ENCODE measurements at regions not wholly inside any gene's neighbourhood (a gene's known extent, or its start where the extent isn't known, plus 50 kb on each side); places are given as distances from the start of the nearest gene placed in this dataset.

- TF ChIP-seq CTCF (IDR thresholded peaks at IDR 0.05), result no peak
- no peak for TF ChIP-seq POLR2A (IDR thresholded peaks at IDR 0.05)
These were observed 52.5 kb upstream of the CHD6 start for GRCh38 chr20:41670631-41671030.

Measured in uterus (tissue), 2 donors.